HCT116 (cell line): ENCODE measurements at regions not wholly inside any gene's neighbourhood (a gene's known extent, or its start where the extent isn't known, plus 50 kb on each side); places are given as distances from the start of the nearest gene placed in this dataset.

Experiments used
- ATAC-seq: fragments of 200-7000 bp; cut with Tn5 transposase; 2 replicates; pipeline ENCODE4 v1.9.1; 2020; ENCODE audit warnings: mild to moderate bottlenecking, moderate library complexity
- BruUV-seq: library from RNA; stranded (reverse); fragments of 400-500 nt; replicated peaks from 2 replicates; lab custom pipeline; 2021; lab: Mats Ljungman, UMichigan
- CTCF ChIA-PET: fragments of 300-600 bp; sonication (Branson Sonifier 250); formaldehyde crosslinking; loops from one replicate; lab custom pipeline; 2021; ENCODE audit warnings: antibody characterized with exemption; lab: Charles Lee
- POLR2A ChIA-PET: fragments of 300-600, 350-600 bp; sonication (Branson Sonifier 250); formaldehyde crosslinking; loops from one replicate; lab custom pipeline; 2021; ENCODE audit warnings: antibody characterized with exemption; lab: Charles Lee
- RAD21 ChIA-PET, 2 experiments: fragments of 300-600 bp; sonication (Branson Sonifier 250); formaldehyde crosslinking; loops; one replicate each; lab custom pipeline; 2023; ENCODE audit warnings: low total read pairs in 2 of 2; ENCODE audit not compliant: uncharacterized antibody in 2 of 2, unreplicated experiment in 2 of 2, low non-redundant PET in 1 of 2; lab: Charles Lee
- DNase-seq: peaks from one replicate; pipeline ENCODE4 v3.0.0-alpha.2; 2010; ENCODE audit warnings: low read depth, low spot score
- H2AFZ ChIP-seq: fragments of 200-600 bp; shearing (Covaris generic), sonication (generic); 2 replicates; pipeline ENCODE4 v1.6.1; 2017; ENCODE audit warnings: low read depth, mixed run types, mixed read lengths, antibody characterized with exemption, low read length; ENCODE audit not compliant: poor library complexity, severe bottlenecking
- H3K27ac ChIP-seq: 2 replicates; pipeline ENCODE4 v1.5.1; 2012; ENCODE audit warnings: low read depth, low read length
- H3K27me3 ChIP-seq: fragments of 200-600 bp; sonication (generic); 2 replicates; pipeline ENCODE4 v1.6.1; 2016; ENCODE audit warnings: mixed run types, low read length, mixed read lengths; ENCODE audit not compliant: insufficient read depth
- H3K36me3 ChIP-seq, 2 experiments: fragments of 200-500 bp in 1 of 2; fragments of 200-600 bp in 1 of 2; sonication (Bioruptor generic) in 1 of 2; sonication (generic) in 1 of 2; 2 replicates each; pipeline versions ENCODE4 v1.5.1 to v1.6.1; 2014 to 2016; ENCODE audit warnings: low read length in 2 of 2, inconsistent platforms in 1 of 2, mixed read lengths in 1 of 2, mixed run types in 1 of 2; ENCODE audit not compliant: insufficient read depth in 2 of 2, control insufficient read depth in 1 of 2
- H3K4me1 ChIP-seq, 2 experiments: fragments of 200-600 bp in 1 of 2; sonication (generic) in 1 of 2; 2 replicates each; pipeline versions ENCODE4 v1.5.1 to v1.6.1; 2012 to 2017; ENCODE audit warnings: low read length in 2 of 2, inconsistent platforms in 1 of 2, mild to moderate bottlenecking in 1 of 2, mixed read lengths in 1 of 2, mixed run types in 1 of 2, moderate library complexity in 1 of 2; ENCODE audit not compliant: insufficient read depth in 2 of 2, control insufficient read depth in 1 of 2
- H3K4me2 ChIP-seq: fragments of 200-600 bp; sonication (generic); 2 replicates; pipeline ENCODE4 v1.6.1; 2017; ENCODE audit warnings: mixed run types, low read length, mixed read lengths
- H3K4me3 ChIP-seq, 2 experiments: fragments of 200-600 bp in 1 of 2; sonication (generic) in 1 of 2; replicated peaks in 1 of 2; 2 replicates each; pipeline ENCODE4 v1.5.1; 2011 to 2016; ENCODE audit warnings: low read length in 2 of 2, control low read depth in 1 of 2, low read depth in 1 of 2, mild to moderate bottlenecking in 1 of 2, mixed read lengths in 1 of 2, mixed run types in 1 of 2
- H3K79me2 ChIP-seq: fragments of 200-600 bp; sonication (generic); 2 replicates; pipeline ENCODE4 v1.6.1; 2017; ENCODE audit warnings: mild to moderate bottlenecking, mixed run types, low read length, moderate library complexity, mixed read lengths; ENCODE audit not compliant: insufficient read depth
- H3K9ac ChIP-seq: fragments of 200-600 bp; sonication (generic); 2 replicates; pipeline ENCODE4 v1.6.1; 2016; ENCODE audit warnings: low read length, mixed read lengths
- H3K9me2 ChIP-seq: fragments of 200-600 bp; sonication (generic), shearing (Covaris generic); 2 replicates; pipeline ENCODE4 v1.6.1; 2017; ENCODE audit warnings: mixed run types, mild to moderate bottlenecking, moderate library complexity; ENCODE audit not compliant: insufficient read depth
- H3K9me3 ChIP-seq, 2 experiments: fragments of 200-500 bp in 1 of 2; fragments of 200-600 bp in 1 of 2; sonication (Bioruptor generic) in 1 of 2; sonication (generic) in 1 of 2; 2 replicates each; pipeline ENCODE4 v1.6.1; 2014 to 2017; ENCODE audit warnings: low read length in 2 of 2, mixed read lengths in 2 of 2, inconsistent platforms in 1 of 2, low read depth in 1 of 2, mild to moderate bottlenecking in 1 of 2, mixed run types in 1 of 2, moderate library complexity in 1 of 2; ENCODE audit not compliant: control insufficient read depth in 1 of 2, insufficient read depth in 1 of 2
- H4K20me1 ChIP-seq: fragments of 200-600 bp; sonication (generic), shearing (Covaris generic); 2 replicates; pipeline ENCODE4 v1.6.1; 2017; ENCODE audit warnings: mixed run types, mild to moderate bottlenecking, moderate library complexity; ENCODE audit not compliant: insufficient read depth
- CEBPB ChIP-seq: IDR thresholded peaks from 2 replicates; pipeline ENCODE4 v1.6.1; 2012; ENCODE audit warnings: low read depth
- ELF1 ChIP-seq: IDR thresholded peaks from 2 replicates; pipeline ENCODE4 v1.6.1; 2012; ENCODE audit warnings: low read depth, borderline replicate concordance
- EZH2 ChIP-seq: fragments of 200-600 bp; sonication (generic); IDR thresholded peaks from 2 replicates; pipeline ENCODE4 v1.6.1; 2017; ENCODE audit warnings: antibody characterized with exemption, mixed run types
- EZH2phosphoT487 ChIP-seq: fragments of 200-600 bp; IDR thresholded peaks from 2 replicates; pipeline ENCODE4 v1.6.1; 2018; ENCODE audit warnings: antibody characterized with exemption, borderline replicate concordance
- FOSL1 ChIP-seq: IDR thresholded peaks from 2 replicates; pipeline ENCODE4 v1.6.1; 2012; ENCODE audit warnings: low read depth
- JUND ChIP-seq: IDR thresholded peaks from 2 replicates; pipeline ENCODE4 v1.6.1; 2012
- MAX ChIP-seq: IDR thresholded peaks from 2 replicates; pipeline ENCODE4 v1.6.1; 2012
- POLR2AphosphoS5 ChIP-seq: IDR thresholded peaks from 2 replicates; pipeline ENCODE4 v1.6.1; 2011; ENCODE audit warnings: mild to moderate bottlenecking, low read depth, low read length, moderate library complexity
- RAD21 ChIP-seq: IDR thresholded peaks from 2 replicates; pipeline ENCODE4 v1.6.1; 2012; ENCODE audit warnings: low read depth, mild to moderate bottlenecking
- SP1 ChIP-seq: IDR thresholded peaks from 2 replicates; pipeline ENCODE4 v1.6.1; 2012; ENCODE audit warnings: low read depth
- SRF ChIP-seq: IDR thresholded peaks from 2 replicates; pipeline ENCODE4 v1.6.1; 2012; ENCODE audit warnings: low read depth
- YY1 ChIP-seq: IDR thresholded peaks from 2 replicates; pipeline ENCODE4 v1.6.1; 2011; ENCODE audit warnings: low read length, low read depth, moderate library complexity, mild to moderate bottlenecking; ENCODE audit not compliant: insufficient replicate concordance; ENCODE audit errors: extremely low read depth
- ZFX ChIP-seq: fragments of 450-650 bp; IDR thresholded peaks from 2 replicates; pipeline ENCODE4 v1.6.1; 2017
- ZNF274 ChIP-seq: fragments of 200-500 bp; sonication (Bioruptor generic); IDR thresholded peaks from 2 replicates; pipeline ENCODE4 v1.6.1; 2014; ENCODE audit warnings: mild to moderate bottlenecking, low read depth, low read length, inconsistent platforms
- intact Hi-C: fragments of 100-400 bp; cut with micrococcal nuclease; formaldehyde crosslinking; loops from 2 replicates; pipeline ENCODE4 v1.10.0; 2022
- TF ChIP-seq, protein P1 (sequence below): IDR thresholded peaks from 2 replicates; pipeline ENCODE4 v1.6.1; 2012
- TF ChIP-seq, protein P2 (sequence below), 3 experiments: fragments of 200-600 bp in 1 of 3; sonication (generic) in 1 of 3; IDR thresholded peaks in 2 of 3; conservative IDR thresholded peaks in 1 of 3; 2 replicates each; pipeline ENCODE4 v1.5.1; 2012 to 2017; ENCODE audit warnings: low read depth in 2 of 3, low read length in 2 of 3, antibody characterized with exemption in 1 of 3, borderline replicate concordance in 1 of 3, control low read depth in 1 of 3, mild to moderate bottlenecking in 1 of 3, mixed read lengths in 1 of 3, mixed run types in 1 of 3, moderate library complexity in 1 of 3; ENCODE audit not compliant: insufficient read depth in 1 of 3

- H3K4me2 ChIP-seq, result no peak overlapping the region
- H3K9ac ChIP-seq, result no peak overlapping the region
- no peaks in the 10 kb centered on the region for H3K4me1 ChIP-seq
- no peak overlapping the region for H2AFZ ChIP-seq
- H3K4me3 ChIP-seq, result no peak overlapping the region
- no peaks in the 10 kb centered on the region for H4K20me1 ChIP-seq
- no peaks in the 10 kb centered on the region for H3K9me3 ChIP-seq
- H3K79me2 ChIP-seq, result no peaks in the 10 kb centered on the region
- no peak overlapping the region for H3K27ac ChIP-seq
- BruUV-seq, result no TSS peak
- ATAC-seq (no peak), DNase-seq (no peak)
- H3K9me2 ChIP-seq, result no peaks in the 10 kb centered on the region
- TF ChIP-seq EZH2 (no peak), ZNF274 (no peak), MAX (no peak), YY1 (no peak), SRF (no peak), ZFX (no peak), SP1 (no peak), POLR2AphosphoS5 (no peak), FOSL1 (no peak), CEBPB (no peak), EZH2phosphoT487 (no peak), RAD21 (no peak), JUND (no peak), ELF1 (no peak)
- TF ChIP-seq, protein P1, sequence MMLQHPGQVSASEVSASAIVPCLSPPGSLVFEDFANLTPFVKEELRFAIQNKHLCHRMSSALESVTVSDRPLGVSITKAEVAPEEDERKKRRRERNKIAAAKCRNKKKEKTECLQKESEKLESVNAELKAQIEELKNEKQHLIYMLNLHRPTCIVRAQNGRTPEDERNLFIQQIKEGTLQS, result no peak
- TF ChIP-seq, protein P2, sequence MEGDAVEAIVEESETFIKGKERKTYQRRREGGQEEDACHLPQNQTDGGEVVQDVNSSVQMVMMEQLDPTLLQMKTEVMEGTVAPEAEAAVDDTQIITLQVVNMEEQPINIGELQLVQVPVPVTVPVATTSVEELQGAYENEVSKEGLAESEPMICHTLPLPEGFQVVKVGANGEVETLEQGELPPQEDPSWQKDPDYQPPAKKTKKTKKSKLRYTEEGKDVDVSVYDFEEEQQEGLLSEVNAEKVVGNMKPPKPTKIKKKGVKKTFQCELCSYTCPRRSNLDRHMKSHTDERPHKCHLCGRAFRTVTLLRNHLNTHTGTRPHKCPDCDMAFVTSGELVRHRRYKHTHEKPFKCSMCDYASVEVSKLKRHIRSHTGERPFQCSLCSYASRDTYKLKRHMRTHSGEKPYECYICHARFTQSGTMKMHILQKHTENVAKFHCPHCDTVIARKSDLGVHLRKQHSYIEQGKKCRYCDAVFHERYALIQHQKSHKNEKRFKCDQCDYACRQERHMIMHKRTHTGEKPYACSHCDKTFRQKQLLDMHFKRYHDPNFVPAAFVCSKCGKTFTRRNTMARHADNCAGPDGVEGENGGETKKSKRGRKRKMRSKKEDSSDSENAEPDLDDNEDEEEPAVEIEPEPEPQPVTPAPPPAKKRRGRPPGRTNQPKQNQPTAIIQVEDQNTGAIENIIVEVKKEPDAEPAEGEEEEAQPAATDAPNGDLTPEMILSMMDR (IDR thresholded peaks at IDR 0.05 in 2 of 3, conservative IDR thresholded peaks at IDR 0.05 in 1 of 3; ENCODE audit: borderline replicate concordance in 1 of 3, insufficient read depth in 1 of 3, low read depth in 2 of 3, low read length in 2 of 3), result no peak
- H3K36me3 ChIP-seq, result no peaks in the 10 kb centered on the region
- POLR2A ChIA-PET, result no interaction called here
- RAD21 ChIA-PET, result no interaction called here
- intact Hi-C loops, result no loop called here
- no peaks in the 10 kb centered on the region for H3K27me3 ChIP-seq
- CTCF ChIA-PET, result no interaction called here
Observed at GRCh38 chr9:74140141-74140540, 357.0 kb upstream of the RORB start.
